ENCODE measurements at regions not wholly inside any gene's neighbourhood (a gene's known extent, or its start where the extent isn't known, plus 50 kb on each side); places are given as distances from the start of the nearest gene placed in this dataset.

DNA sequence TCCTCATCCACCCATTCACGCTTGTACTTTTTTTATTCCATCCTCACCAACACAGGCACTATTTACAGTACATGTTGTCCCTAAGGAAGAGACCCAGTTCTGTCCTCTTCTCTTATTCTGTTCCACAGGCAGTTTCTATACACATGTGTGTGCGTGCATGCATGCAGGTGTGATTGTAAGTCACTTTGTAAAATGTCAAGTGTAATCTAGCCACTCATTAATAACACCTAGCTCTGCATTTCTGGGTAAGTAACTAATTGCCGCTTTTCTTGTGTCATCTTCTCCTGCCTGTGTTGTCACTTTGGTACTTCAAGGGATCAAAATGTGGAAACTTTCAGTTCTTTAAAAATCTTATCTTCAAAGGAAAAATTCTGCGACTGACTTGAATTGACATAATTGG lies 377.2 kb downstream of the SEC16B start:
- Mint-ChIP-seq H3K4me3 (ENCODE audit: unreplicated experiment) (no peak overlapping the region), H3K27me3 (ENCODE audit: unreplicated experiment) (no peaks in the 10 kb centered on the region), H3K27ac (ENCODE audit: unreplicated experiment) (no peak overlapping the region), H3K4me1 (ENCODE audit: unreplicated experiment) (no peaks in the 10 kb centered on the region), H3K9me3 (ENCODE audit: unreplicated experiment) (no peaks in the 10 kb centered on the region), H3K36me3 (ENCODE audit: unreplicated experiment) (no peaks in the 10 kb centered on the region)
- TF ChIP-seq, protein P1, sequence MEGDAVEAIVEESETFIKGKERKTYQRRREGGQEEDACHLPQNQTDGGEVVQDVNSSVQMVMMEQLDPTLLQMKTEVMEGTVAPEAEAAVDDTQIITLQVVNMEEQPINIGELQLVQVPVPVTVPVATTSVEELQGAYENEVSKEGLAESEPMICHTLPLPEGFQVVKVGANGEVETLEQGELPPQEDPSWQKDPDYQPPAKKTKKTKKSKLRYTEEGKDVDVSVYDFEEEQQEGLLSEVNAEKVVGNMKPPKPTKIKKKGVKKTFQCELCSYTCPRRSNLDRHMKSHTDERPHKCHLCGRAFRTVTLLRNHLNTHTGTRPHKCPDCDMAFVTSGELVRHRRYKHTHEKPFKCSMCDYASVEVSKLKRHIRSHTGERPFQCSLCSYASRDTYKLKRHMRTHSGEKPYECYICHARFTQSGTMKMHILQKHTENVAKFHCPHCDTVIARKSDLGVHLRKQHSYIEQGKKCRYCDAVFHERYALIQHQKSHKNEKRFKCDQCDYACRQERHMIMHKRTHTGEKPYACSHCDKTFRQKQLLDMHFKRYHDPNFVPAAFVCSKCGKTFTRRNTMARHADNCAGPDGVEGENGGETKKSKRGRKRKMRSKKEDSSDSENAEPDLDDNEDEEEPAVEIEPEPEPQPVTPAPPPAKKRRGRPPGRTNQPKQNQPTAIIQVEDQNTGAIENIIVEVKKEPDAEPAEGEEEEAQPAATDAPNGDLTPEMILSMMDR (IDR thresholded peaks at IDR 0.05) = no peak
- no peak for DNase-seq (ENCODE audit: extremely low spot score, unreplicated experiment)

DNA sequence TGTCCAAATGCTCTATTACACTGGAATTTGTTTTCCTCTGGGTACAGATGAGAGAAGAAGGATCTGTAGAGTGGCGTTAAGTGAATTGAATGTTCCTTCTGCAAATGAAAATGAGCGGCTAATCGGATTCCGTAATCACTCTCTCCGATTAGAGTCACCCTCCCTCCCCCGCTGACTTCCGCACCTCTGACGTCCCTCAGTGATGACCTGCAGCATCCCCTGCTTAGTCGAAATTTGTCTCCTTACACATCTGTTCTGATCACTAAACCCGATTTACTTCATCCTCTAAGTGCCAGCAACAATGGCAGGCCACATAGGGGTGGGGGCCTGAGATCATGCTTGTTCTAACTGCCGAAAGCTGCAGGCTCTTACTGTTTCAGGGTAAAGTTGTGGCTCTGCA lies 378.7 kb downstream of the SEC16B start:
- Mint-ChIP-seq H3K27me3 (ENCODE audit: unreplicated experiment) (no peaks in the 10 kb centered on the region), H3K36me3 (ENCODE audit: unreplicated experiment) (no peaks in the 10 kb centered on the region), H3K27ac (ENCODE audit: unreplicated experiment) (no peak overlapping the region), H3K4me3 (ENCODE audit: unreplicated experiment) (no peak overlapping the region), H3K9me3 (ENCODE audit: unreplicated experiment) (no peaks in the 10 kb centered on the region), H3K4me1 (ENCODE audit: unreplicated experiment) (no peaks in the 10 kb centered on the region)
- DNase-seq (ENCODE audit: extremely low spot score, unreplicated experiment) = no peak
- TF ChIP-seq, protein P1 (IDR thresholded peaks at IDR 0.05) = no peak

- no peaks in the 10 kb centered on the region for H3K27me3 Mint-ChIP-seq (ENCODE audit: unreplicated experiment)
- H3K36me3 Mint-ChIP-seq (ENCODE audit: unreplicated experiment) = no peaks in the 10 kb centered on the region
- no peaks in the 10 kb centered on the region for H3K4me1 Mint-ChIP-seq (ENCODE audit: unreplicated experiment)
- H3K27ac Mint-ChIP-seq (ENCODE audit: unreplicated experiment) = no peak overlapping the region
- TF ChIP-seq, protein P1 (IDR thresholded peaks at IDR 0.05) = no peak
- H3K9me3 Mint-ChIP-seq (ENCODE audit: unreplicated experiment) = no peaks in the 10 kb centered on the region
- no peak for DNase-seq (ENCODE audit: extremely low spot score, unreplicated experiment)
- H3K4me3 Mint-ChIP-seq (ENCODE audit: unreplicated experiment) = no peak overlapping the region
Measured at GRCh38 chr1:177589166-177589565, 380.7 kb downstream of the SEC16B start.

- no peaks in the 10 kb centered on the region for H3K36me3 Mint-ChIP-seq (ENCODE audit: unreplicated experiment)
- no peaks in the 10 kb centered on the region for H3K27me3 Mint-ChIP-seq (ENCODE audit: unreplicated experiment)
- H3K9me3 Mint-ChIP-seq (ENCODE audit: unreplicated experiment) = no peaks in the 10 kb centered on the region
- H3K27ac Mint-ChIP-seq (ENCODE audit: unreplicated experiment) = no peak overlapping the region
- no peak overlapping the region for H3K4me3 Mint-ChIP-seq (ENCODE audit: unreplicated experiment)
- H3K4me1 Mint-ChIP-seq (ENCODE audit: unreplicated experiment) = no peaks in the 10 kb centered on the region
- TF ChIP-seq, protein P1 (IDR thresholded peaks at IDR 0.05) = no peak
- no peak for DNase-seq (ENCODE audit: extremely low spot score, unreplicated experiment)
Measured at GRCh38 chr1:177586429-177586828, 383.4 kb downstream of the SEC16B start.

GRCh38 chr1:177585302-177586220 lies 384.3 kb downstream of the SEC16B start:
- H3K36me3 Mint-ChIP-seq (ENCODE audit: unreplicated experiment) = no peaks in the 10 kb centered on the region
- no peak overlapping the region for H3K27ac Mint-ChIP-seq (ENCODE audit: unreplicated experiment)
- H3K4me3 Mint-ChIP-seq (ENCODE audit: unreplicated experiment) = no peak overlapping the region
- TF ChIP-seq, protein P1 (IDR thresholded peaks at IDR 0.05) = no peak
- DNase-seq (ENCODE audit: extremely low spot score, unreplicated experiment) = no peak
- no peaks in the 10 kb centered on the region for H3K4me1 Mint-ChIP-seq (ENCODE audit: unreplicated experiment)
- H3K9me3 Mint-ChIP-seq (ENCODE audit: unreplicated experiment) = no peaks in the 10 kb centered on the region
- no peaks in the 10 kb centered on the region for H3K27me3 Mint-ChIP-seq (ENCODE audit: unreplicated experiment)

Data from osteocyte (in vitro differentiated cells).